ENCODE measurements at regions not wholly inside any gene's neighbourhood (a gene's known extent, or its start where the extent isn't known, plus 50 kb on each side); places are given as distances from the start of the nearest gene placed in this dataset.

- Histone ChIP-seq H3K14ac (ENCODE audit: low read length) (no peak overlapping the region), H4K91ac (ENCODE audit: low read depth, low read length, poor library complexity) (no peak overlapping the region), H3K4me3 (ENCODE audit: low read length in 2 of 2) (no peak overlapping the region), H3K9ac (ENCODE audit: low read depth, low read length, poor library complexity) (no peak overlapping the region), H3K4ac (ENCODE audit: low read length) (no peak overlapping the region), H3K4me2 (ENCODE audit: insufficient read depth, low read length, poor library complexity, severe bottlenecking) (no peak overlapping the region), H2BK12ac (ENCODE audit: low read length) (no peak overlapping the region), H2BK15ac (ENCODE audit: low read length) (no peak overlapping the region), H4K8ac (ENCODE audit: low read depth, low read length) (no peak overlapping the region), H2AFZ (ENCODE audit: low read length) (peak overlapping the region; percentile 24), H2AK5ac (ENCODE audit: low read depth, low read length) (no peak overlapping the region), H3K27ac (replicated peaks; ENCODE audit: low read length) (no peak overlapping the region), H3K36me3 (replicated peaks in 1 of 2; ENCODE audit: control insufficient read depth in 2 of 2, insufficient read depth in 2 of 2, low read length in 2 of 2) (no peaks in the 10 kb centered on the region), H3K4me1 (ENCODE audit: control insufficient read depth in 2 of 2, insufficient read depth in 1 of 2, low read depth in 1 of 2, low read length in 2 of 2) (peaks cover 5 to 13% of the 10 kb centered on the region in 2 donors), H3K23ac (ENCODE audit: low read depth, low read length, poor library complexity) (no peak overlapping the region), H3K27me3 (ENCODE audit: control insufficient read depth in 3 of 3, insufficient read depth in 3 of 3, low read depth in 1 of 3, low read length in 3 of 3) (peaks cover 0 to 41% (median 0%) of the 10 kb centered on the region in 3 experiments), H3K9me3 (replicated peaks in 1 of 2; ENCODE audit: control insufficient read depth in 2 of 2, insufficient read depth in 1 of 2, low read depth in 1 of 2, low read length in 2 of 2) (no peaks in the 10 kb centered on the region), H2BK5ac (ENCODE audit: low read length) (no peak overlapping the region), H3K18ac (ENCODE audit: low read length) (no peak overlapping the region), H3K79me1 (ENCODE audit: low read depth, low read length) (no peaks in the 10 kb centered on the region), H2BK120ac (ENCODE audit: low read depth, low read length) (no peak overlapping the region)
- no CpG with 5 or more reads among the region's 18 CpGs for WGBS, 2 donors (ENCODE audit: extremely low coverage in 2 of 2, insufficient read length in 2 of 2, insufficient replicate concordance in 1 of 2)
- DNase-seq (ENCODE audit: low spot score) = no peak
These were observed 51.3 kb downstream of the GADD45G start for GRCh38 chr9:89655990-89656657.

- Histone ChIP-seq H3K14ac (ENCODE audit: low read length) (no peak overlapping the region), H2BK120ac (ENCODE audit: low read depth, low read length) (no peak overlapping the region), H2AFZ (ENCODE audit: low read length) (no peak overlapping the region), H2BK12ac (ENCODE audit: low read length) (no peak overlapping the region), H3K36me3 (replicated peaks in 1 of 2; ENCODE audit: control insufficient read depth in 2 of 2, insufficient read depth in 2 of 2, low read length in 2 of 2) (no peaks in the 10 kb centered on the region), H3K27me3 (ENCODE audit: control insufficient read depth in 3 of 3, insufficient read depth in 3 of 3, low read depth in 1 of 3, low read length in 3 of 3) (peaks cover 0 to 33% (median 0%) of the 10 kb centered on the region in 3 experiments), H3K9me3 (replicated peaks in 1 of 2; ENCODE audit: control insufficient read depth in 2 of 2, insufficient read depth in 1 of 2, low read depth in 1 of 2, low read length in 2 of 2) (no peaks in the 10 kb centered on the region), H4K91ac (ENCODE audit: low read depth, low read length, poor library complexity) (no peak overlapping the region), H3K4me2 (ENCODE audit: insufficient read depth, low read length, poor library complexity, severe bottlenecking) (no peak overlapping the region), H3K4me1 (ENCODE audit: control insufficient read depth in 2 of 2, insufficient read depth in 1 of 2, low read depth in 1 of 2, low read length in 2 of 2) (peaks cover 11 to 21% of the 10 kb centered on the region in 2 donors), H3K4me3 (ENCODE audit: low read length in 2 of 2) (no peak overlapping the region), H3K4ac (ENCODE audit: low read length) (no peak overlapping the region), H3K18ac (ENCODE audit: low read length) (no peak overlapping the region), H2AK5ac (ENCODE audit: low read depth, low read length) (no peak overlapping the region), H3K27ac (replicated peaks; ENCODE audit: low read length) (no peak overlapping the region), H2BK15ac (ENCODE audit: low read length) (no peak overlapping the region), H3K23ac (ENCODE audit: low read depth, low read length, poor library complexity) (no peak overlapping the region), H4K8ac (ENCODE audit: low read depth, low read length) (no peak overlapping the region), H3K9ac (ENCODE audit: low read depth, low read length, poor library complexity) (no peak overlapping the region), H3K79me1 (ENCODE audit: low read depth, low read length) (no peaks in the 10 kb centered on the region), H2BK5ac (ENCODE audit: low read length) (no peak overlapping the region)
- no CpG with 5 or more reads among the region's 5 CpGs for WGBS, 2 donors (ENCODE audit: extremely low coverage in 2 of 2, insufficient read length in 2 of 2, insufficient replicate concordance in 1 of 2)
- DNase-seq (ENCODE audit: low spot score) = no peak
These were observed 52.5 kb downstream of the GADD45G start for GRCh38 chr9:89657295-89657694.

GRCh38 chr9:89657765-89658164 lies 53.0 kb downstream of the GADD45G start:
- no peak overlapping the region for H4K8ac ChIP-seq (ENCODE audit: low read depth, low read length)
- no peaks in the 10 kb centered on the region for H3K9me3 ChIP-seq (replicated peaks in 1 of 2; ENCODE audit: control insufficient read depth in 2 of 2, insufficient read depth in 1 of 2, low read depth in 1 of 2, low read length in 2 of 2)
- H3K9ac ChIP-seq (ENCODE audit: low read depth, low read length, poor library complexity) = no peak overlapping the region
- H3K23ac ChIP-seq (ENCODE audit: low read depth, low read length, poor library complexity) = no peak overlapping the region
- H2AFZ ChIP-seq (ENCODE audit: low read length) = no peak overlapping the region
- H2BK15ac ChIP-seq (ENCODE audit: low read length) = no peak overlapping the region
- no peak overlapping the region for H3K14ac ChIP-seq (ENCODE audit: low read length)
- H3K27me3 ChIP-seq (ENCODE audit: control insufficient read depth in 3 of 3, insufficient read depth in 3 of 3, low read depth in 1 of 3, low read length in 3 of 3) = peaks cover 0 to 35% (median 0%) of the 10 kb centered on the region in 3 experiments
- H4K91ac ChIP-seq (ENCODE audit: low read depth, low read length, poor library complexity) = no peak overlapping the region
- H3K4me1 ChIP-seq (ENCODE audit: control insufficient read depth in 2 of 2, insufficient read depth in 1 of 2, low read depth in 1 of 2, low read length in 2 of 2) = peaks cover 11 to 25% of the 10 kb centered on the region in 2 donors
- H2BK12ac ChIP-seq (ENCODE audit: low read length) = no peak overlapping the region
- no peak overlapping the region for H3K18ac ChIP-seq (ENCODE audit: low read length)
- H2BK5ac ChIP-seq (ENCODE audit: low read length) = no peak overlapping the region
- no peak overlapping the region for H3K4ac ChIP-seq (ENCODE audit: low read length)
- no peak overlapping the region for H2BK120ac ChIP-seq (ENCODE audit: low read depth, low read length)
- no CpG with 5 or more reads among the region's 4 CpGs for WGBS, 2 donors (ENCODE audit: extremely low coverage in 2 of 2, insufficient read length in 2 of 2, insufficient replicate concordance in 1 of 2)
- no peak overlapping the region for H3K4me2 ChIP-seq (ENCODE audit: insufficient read depth, low read length, poor library complexity, severe bottlenecking)
- no peak overlapping the region for H3K4me3 ChIP-seq (ENCODE audit: low read length in 2 of 2)
- no peak overlapping the region for H3K27ac ChIP-seq (replicated peaks; ENCODE audit: low read length)
- H3K36me3 ChIP-seq (replicated peaks in 1 of 2; ENCODE audit: control insufficient read depth in 2 of 2, insufficient read depth in 2 of 2, low read length in 2 of 2) = no peaks in the 10 kb centered on the region
- no peaks in the 10 kb centered on the region for H3K79me1 ChIP-seq (ENCODE audit: low read depth, low read length)
- DNase-seq (ENCODE audit: low spot score) = no peak
- H2AK5ac ChIP-seq (ENCODE audit: low read depth, low read length) = no peak overlapping the region

GRCh38 chr9:89658401-89658800 lies 53.6 kb downstream of the GADD45G start:
- Histone ChIP-seq H3K36me3 (replicated peaks in 1 of 2; ENCODE audit: control insufficient read depth in 2 of 2, insufficient read depth in 2 of 2, low read length in 2 of 2) (no peaks in the 10 kb centered on the region), H2AFZ (ENCODE audit: low read length) (no peak overlapping the region), H3K79me1 (ENCODE audit: low read depth, low read length) (no peaks in the 10 kb centered on the region), H2AK5ac (ENCODE audit: low read depth, low read length) (no peak overlapping the region), H2BK120ac (ENCODE audit: low read depth, low read length) (no peak overlapping the region), H3K23ac (ENCODE audit: low read depth, low read length, poor library complexity) (no peak overlapping the region), H4K91ac (ENCODE audit: low read depth, low read length, poor library complexity) (no peak overlapping the region), H3K27me3 (ENCODE audit: control insufficient read depth in 3 of 3, insufficient read depth in 3 of 3, low read depth in 1 of 3, low read length in 3 of 3) (peaks cover 0 to 37% (median 0%) of the 10 kb centered on the region in 3 experiments), H3K14ac (ENCODE audit: low read length) (no peak overlapping the region), H3K18ac (ENCODE audit: low read length) (peak overlapping the region; percentile 2), H3K4me2 (ENCODE audit: insufficient read depth, low read length, poor library complexity, severe bottlenecking) (no peak overlapping the region), H2BK5ac (ENCODE audit: low read length) (no peak overlapping the region), H3K9ac (ENCODE audit: low read depth, low read length, poor library complexity) (no peak overlapping the region), H3K4ac (ENCODE audit: low read length) (no peak overlapping the region), H4K8ac (ENCODE audit: low read depth, low read length) (no peak overlapping the region), H3K4me1 (ENCODE audit: control insufficient read depth in 2 of 2, insufficient read depth in 1 of 2, low read depth in 1 of 2, low read length in 2 of 2) (peaks cover 11 to 28% of the 10 kb centered on the region in 2 donors), H3K4me3 (ENCODE audit: low read length in 2 of 2) (no peak overlapping the region), H2BK15ac (ENCODE audit: low read length) (no peak overlapping the region), H3K9me3 (replicated peaks in 1 of 2; ENCODE audit: control insufficient read depth in 2 of 2, insufficient read depth in 1 of 2, low read depth in 1 of 2, low read length in 2 of 2) (no peaks in the 10 kb centered on the region), H3K27ac (replicated peaks; ENCODE audit: low read length) (no peak overlapping the region), H2BK12ac (ENCODE audit: low read length) (no peak overlapping the region)
- no peak for DNase-seq (ENCODE audit: low spot score)
- no CpG with 5 or more reads among the region's 5 CpGs for WGBS, 2 donors (ENCODE audit: extremely low coverage in 2 of 2, insufficient read length in 2 of 2, insufficient replicate concordance in 1 of 2)

Measured in neuronal stem cell (in vitro differentiated cells).